ENCODE measurements at regions not wholly inside any gene's neighbourhood (a gene's known extent, or its start where the extent isn't known, plus 50 kb on each side); places are given as distances from the start of the nearest gene placed in this dataset.

- TF ChIP-seq GATA2 (IDR thresholded peaks at IDR 0.05; ENCODE audit: low read depth, low read length) (no peak), GATA3 (IDR thresholded peaks at IDR 0.05; ENCODE audit: low read depth, low read length) (no peak)
These were observed 60.0 kb upstream of the NTPCR start for GRCh38 chr1:232890340-232890943.
